ENCODE measurements at regions not wholly inside any gene's neighbourhood (a gene's known extent, or its start where the extent isn't known, plus 50 kb on each side); places are given as distances from the start of the nearest gene placed in this dataset.

- TF ChIP-seq CTCF (conservative IDR thresholded peaks at IDR 0.05; ENCODE audit: low read depth, low read length): no peak
- no peak overlapping the region for H3K4me3 ChIP-seq (ENCODE audit: low read depth, low read length)
- DNase-seq (ENCODE audit: low read depth): no peak
Observed at GRCh38 chr2:41772697-41773096, 275.1 kb upstream of the PKDCC start.

GRCh38 chr2:41774011-41774605 lies 273.7 kb upstream of the PKDCC start:
- TF ChIP-seq CTCF (conservative IDR thresholded peaks at IDR 0.05; ENCODE audit: low read depth, low read length): no peak
- H3K4me3 ChIP-seq (ENCODE audit: low read depth, low read length): no peak overlapping the region
- DNase-seq (ENCODE audit: low read depth): no peak

- H3K4me3 ChIP-seq (ENCODE audit: low read depth, low read length): no peak overlapping the region
- TF ChIP-seq CTCF (conservative IDR thresholded peaks at IDR 0.05; ENCODE audit: low read depth, low read length): no peak
- no peak for DNase-seq (ENCODE audit: low read depth)
Observed at GRCh38 chr2:41775366-41776025, 272.3 kb upstream of the PKDCC start.

- no peak for DNase-seq (ENCODE audit: low read depth)
- TF ChIP-seq CTCF (conservative IDR thresholded peaks at IDR 0.05; ENCODE audit: low read depth, low read length): no peak
- H3K4me3 ChIP-seq (ENCODE audit: low read depth, low read length): no peak overlapping the region
Observed at GRCh38 chr2:41779888-41780287, 267.9 kb upstream of the PKDCC start.

GRCh38 chr2:41782306-41783158 lies 265.3 kb upstream of the PKDCC start:
- no peak for DNase-seq (ENCODE audit: low read depth)
- H3K4me3 ChIP-seq (ENCODE audit: low read depth, low read length): no peak overlapping the region
- peak; percentile 84 for TF ChIP-seq CTCF (conservative IDR thresholded peaks at IDR 0.05; ENCODE audit: low read depth, low read length)

GRCh38 chr2:41784496-41784895 lies 263.3 kb upstream of the PKDCC start:
- no peak for DNase-seq (ENCODE audit: low read depth)
- H3K4me3 ChIP-seq (ENCODE audit: low read depth, low read length): no peak overlapping the region
- TF ChIP-seq CTCF (conservative IDR thresholded peaks at IDR 0.05; ENCODE audit: low read depth, low read length): no peak

All from epithelial cell of proximal tubule (primary cell).